OCI-M1 (cell line): ENCODE measurements at regions not wholly inside any gene's neighbourhood (a gene's known extent, or its start where the extent isn't known, plus 50 kb on each side); places are given as distances from the start of the nearest gene placed in this dataset.
A peak's percentile ranks its signal among the peaks of the same experiment; 100 is the strongest.
"Not testable (repeated sequence)": the region's sequence is repeated elsewhere in the genome, so short reads cannot be mapped to it uniquely, and the experiment has no call there.

ENCODE experiments used
- DNase-seq: peaks from one replicate; lab custom pipeline; 2025; lab: John Stamatoyannopoulos, UW

DNA sequence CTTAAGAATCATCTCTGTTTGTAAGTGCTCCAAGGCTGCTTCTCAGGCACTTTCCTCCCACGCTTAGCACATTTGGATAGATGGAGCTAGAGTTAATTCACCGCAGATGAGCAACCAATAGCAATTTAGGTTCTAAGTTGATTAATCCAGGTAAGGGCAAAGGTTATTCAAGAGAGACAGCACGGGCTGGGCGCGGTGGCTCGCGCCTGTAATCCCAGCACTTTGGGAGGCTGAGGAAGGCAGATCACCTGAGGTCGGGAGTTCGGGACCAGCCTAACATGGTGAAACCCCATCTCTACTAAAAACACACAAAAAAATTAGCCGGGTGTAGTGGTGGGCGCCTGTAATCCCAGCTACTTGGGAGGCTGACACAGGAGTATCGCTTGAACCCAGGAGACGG, 54.5 kb upstream of the UNC13C start:
- DNase-seq = not testable (repeated sequence)

DNA sequence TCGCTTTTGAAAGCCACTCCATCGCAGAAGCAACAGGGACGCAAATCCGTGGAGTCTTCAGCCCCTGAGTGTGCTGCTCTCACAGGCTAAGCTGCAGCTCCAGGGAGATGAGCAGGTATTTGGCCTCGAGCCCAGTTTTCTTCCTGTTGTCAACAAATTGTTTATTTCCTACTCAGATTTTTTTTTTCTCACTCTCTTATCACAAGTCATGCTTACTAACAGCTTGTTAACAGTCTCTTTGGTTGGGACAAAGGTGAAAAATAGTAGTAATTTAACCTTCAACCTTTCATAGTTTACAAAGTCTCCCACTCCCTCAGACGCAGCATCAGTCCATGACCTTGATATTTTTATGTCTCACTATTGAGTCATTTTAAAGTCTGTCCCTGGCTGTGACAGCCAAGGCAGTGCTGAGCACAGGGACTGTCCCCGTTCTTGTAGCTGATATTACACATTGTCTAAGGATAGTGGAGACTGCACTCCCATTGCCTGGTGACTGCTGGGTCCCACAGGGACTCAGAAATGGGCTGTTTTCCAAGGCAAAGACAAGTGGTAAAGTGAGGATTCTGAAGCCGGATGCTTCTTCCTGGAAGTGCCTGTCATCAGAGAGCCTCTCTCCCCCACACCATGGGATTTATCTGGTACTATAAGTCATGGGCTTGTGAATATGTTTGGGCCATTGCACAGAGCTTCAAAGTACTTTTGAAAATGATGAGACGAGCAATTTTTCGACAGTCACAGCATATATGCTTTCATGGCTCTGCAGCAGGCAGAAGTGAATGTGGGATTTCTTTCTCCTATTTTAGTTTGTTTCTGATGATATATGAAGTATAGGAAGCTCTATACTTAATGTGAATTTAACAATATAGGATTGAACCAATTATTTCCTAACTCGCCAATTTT, 59.8 kb upstream of the UNC13C start:
- DNase-seq = peak; percentile 28

DNA sequence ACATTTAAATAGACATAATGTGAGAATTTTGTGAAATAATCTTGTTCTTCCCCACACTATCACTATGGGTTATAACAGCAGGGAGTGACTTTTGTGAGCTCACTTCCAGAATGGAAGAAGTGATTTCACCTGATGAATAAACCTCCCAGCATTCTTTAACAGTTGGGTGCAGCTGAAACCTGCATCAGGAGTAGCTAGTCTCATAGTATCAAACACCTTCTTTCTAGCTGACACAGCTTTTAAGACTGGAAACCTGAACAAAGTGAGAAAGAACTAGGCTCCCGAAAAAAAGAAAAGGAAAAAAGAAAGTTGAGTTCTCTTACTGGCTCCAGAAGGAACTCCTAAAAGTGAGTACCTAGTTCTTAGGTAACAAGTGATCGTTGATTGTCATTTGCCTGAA, 61.1 kb upstream of the UNC13C start:
- peak; percentile 5 for DNase-seq

DNA sequence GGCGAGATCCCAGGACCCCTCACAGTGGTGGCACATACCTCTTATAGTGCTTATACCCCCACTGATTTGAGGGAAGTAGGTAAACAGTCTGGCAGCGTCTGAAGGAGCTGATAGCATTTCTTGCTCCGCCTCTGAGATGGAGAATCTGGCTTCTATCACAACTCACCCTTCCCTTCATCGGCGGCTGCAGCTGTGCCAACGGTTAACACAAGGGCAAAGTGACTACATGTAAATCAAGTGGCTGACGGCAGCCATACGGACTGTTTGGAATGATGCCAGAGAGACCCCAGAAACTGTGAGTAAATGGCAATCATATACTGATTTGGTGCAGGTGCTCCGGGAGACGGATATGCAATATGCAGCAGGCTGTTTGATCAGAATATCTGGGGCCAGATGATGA, 66.8 kb upstream of the UNC13C start:
- DNase-seq = no peak

GRCh38 chr15:53910852-53911251, 67.4 kb upstream of the UNC13C start:
- no peak for DNase-seq

GRCh38 chr15:53910236-53910849, 67.9 kb upstream of the UNC13C start:
- DNase-seq = no peak

DNA sequence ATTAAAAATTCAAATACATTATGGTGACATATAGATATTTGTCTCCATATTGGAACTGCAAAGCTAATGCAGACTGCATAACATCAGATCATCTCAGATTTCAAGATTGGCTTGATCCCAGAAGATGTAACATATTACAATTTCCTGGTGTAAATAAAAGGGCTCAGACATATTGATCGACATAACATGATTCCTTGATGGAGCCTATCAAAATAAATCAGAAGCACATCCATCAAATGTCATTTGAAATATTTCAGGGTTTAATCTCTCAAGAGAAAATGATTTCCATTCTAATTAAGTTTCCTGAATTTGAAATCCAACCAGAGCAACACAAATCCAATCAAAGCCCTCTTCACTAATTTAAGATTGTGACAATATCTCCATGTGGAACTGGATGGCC, 75.1 kb upstream of the UNC13C start:
- no peak for DNase-seq

- peak; percentile 17 for DNase-seq
These were observed 84.8 kb upstream of the UNC13C start for GRCh38 chr15:53893468-53893867.

GRCh38 chr15:53891862-53892261, 86.4 kb upstream of the UNC13C start:
- peak; percentile 38 for DNase-seq

GRCh38 chr15:53884441-53884840, 93.8 kb upstream of the UNC13C start:
- DNase-seq = no peak

DNA sequence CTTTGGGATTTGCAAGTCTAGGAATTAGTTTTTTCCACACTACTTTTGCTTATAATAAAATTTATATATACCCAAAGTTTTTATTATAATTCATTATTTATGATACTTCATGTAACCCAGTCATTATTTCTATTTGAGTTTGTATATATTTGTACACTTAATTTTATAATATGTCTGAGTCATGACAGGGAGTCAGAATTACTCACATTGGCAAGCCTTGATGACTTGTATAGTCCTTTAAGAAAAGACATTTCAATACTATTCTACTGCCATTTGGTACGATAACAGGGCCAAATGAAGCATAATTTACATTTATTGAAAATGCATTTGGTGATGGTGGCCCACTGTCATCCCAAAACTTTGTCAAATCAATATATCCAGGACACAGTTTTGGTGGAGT, 95.9 kb upstream of the UNC13C start:
- DNase-seq = no peak

DNA sequence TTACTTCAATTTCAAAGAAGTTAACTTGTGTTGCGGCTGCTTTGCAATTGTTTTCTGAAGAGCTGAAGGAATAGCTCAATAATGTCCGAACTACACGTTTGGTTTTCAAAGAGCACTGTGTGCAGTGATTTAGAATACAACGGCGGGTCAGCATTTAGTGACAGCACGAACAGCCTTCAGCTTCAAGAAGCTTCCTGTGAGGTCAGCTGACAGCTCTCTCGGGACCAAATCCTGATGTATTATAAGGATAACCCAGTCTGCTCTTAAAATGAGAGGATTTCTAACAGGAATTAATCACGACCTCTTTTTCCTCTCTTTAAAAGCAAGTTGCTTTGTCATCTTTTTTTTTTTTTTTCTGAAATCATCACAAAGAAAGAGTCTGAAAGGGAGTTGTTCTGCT, 97.9 kb upstream of the UNC13C start:
- DNase-seq = no peak

- DNase-seq = no peak
These were observed 102.5 kb upstream of the UNC13C start for GRCh38 chr15:53875711-53876110.

GRCh38 chr15:53875139-53875538, 103.1 kb upstream of the UNC13C start:
- DNase-seq = peak; percentile 24

DNA sequence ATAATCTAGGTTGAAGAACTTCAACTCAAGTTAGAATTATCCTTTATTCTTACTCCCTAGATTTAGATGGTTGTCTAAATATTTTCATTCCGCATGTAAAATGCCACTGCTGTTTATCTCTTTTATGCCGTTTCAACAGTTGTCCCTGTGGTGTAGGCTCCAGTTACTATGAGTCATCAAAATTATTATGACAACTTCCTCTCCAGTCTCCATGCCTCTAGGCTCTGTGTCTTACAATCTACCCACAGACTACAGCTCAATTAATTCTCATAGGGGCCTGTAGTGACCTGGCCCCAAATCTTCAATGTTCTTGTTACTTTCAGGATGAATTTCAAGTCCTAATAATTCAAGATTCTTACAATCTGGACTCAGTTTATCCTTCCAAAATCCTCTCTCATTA, 105.8 kb upstream of the UNC13C start:
- DNase-seq = peak; percentile 82

GRCh38 chr15:53869806-53870073, 108.5 kb upstream of the UNC13C start:
- DNase-seq = no peak

DNA sequence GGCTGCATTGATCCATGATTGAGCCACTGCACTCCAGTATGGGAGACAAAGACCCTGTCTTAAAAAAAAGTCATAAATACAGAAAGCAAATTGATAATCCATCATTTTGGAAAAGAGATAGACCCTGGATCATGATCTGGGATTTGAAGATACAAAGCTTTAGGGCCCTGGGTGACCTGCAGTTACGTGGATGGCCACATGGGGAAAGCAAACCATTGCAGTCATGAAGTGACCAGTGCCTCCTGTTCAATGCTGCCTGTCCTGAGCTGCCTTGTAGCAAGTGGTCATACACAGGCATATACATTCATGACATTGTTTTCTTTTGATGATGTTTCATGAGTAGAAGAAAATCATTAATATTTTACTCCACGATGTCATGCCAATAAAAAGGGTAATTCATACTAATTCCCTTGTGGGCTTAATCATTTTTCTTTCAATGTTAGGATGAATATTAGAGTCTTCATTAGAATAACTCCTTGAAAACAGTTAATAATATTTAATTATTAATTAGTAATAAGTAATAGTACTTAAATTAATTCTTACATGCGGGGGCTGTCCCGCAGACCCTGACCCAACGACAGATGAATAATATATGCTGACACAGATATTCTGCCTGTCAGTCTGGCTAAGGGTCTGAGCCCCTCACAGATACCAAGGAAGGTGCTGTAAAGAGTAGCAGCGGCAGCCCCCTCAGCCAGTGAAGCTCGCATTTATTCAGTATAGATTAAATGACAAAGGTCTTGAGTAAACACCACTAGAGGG, 109.0 kb upstream of the UNC13C start:
- peak; percentile 61 for DNase-seq

- DNase-seq = no peak
These were observed 102.9 kb upstream of the WDR72 start for GRCh38 chr15:53862386-53862785.

DNA sequence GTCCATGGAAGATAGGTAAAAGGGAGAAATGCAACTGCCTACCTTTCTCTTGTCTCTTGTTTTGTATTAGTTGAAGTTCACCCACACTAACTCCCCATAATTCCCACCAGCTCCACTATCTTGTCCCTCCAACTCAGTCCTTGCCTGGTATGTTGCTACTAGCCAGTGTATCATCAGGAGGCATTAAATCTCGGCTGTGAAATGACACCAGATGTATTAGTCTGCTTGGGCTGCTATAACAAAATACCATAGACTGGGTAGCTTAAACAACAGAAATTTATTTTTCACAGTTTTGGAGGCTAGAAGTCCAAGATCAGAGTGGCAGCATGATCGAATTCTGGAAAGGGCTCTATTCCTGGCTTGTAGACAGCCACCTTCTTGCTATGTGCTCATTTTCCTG, 102.3 kb upstream of the WDR72 start:
- DNase-seq = no peak

DNA sequence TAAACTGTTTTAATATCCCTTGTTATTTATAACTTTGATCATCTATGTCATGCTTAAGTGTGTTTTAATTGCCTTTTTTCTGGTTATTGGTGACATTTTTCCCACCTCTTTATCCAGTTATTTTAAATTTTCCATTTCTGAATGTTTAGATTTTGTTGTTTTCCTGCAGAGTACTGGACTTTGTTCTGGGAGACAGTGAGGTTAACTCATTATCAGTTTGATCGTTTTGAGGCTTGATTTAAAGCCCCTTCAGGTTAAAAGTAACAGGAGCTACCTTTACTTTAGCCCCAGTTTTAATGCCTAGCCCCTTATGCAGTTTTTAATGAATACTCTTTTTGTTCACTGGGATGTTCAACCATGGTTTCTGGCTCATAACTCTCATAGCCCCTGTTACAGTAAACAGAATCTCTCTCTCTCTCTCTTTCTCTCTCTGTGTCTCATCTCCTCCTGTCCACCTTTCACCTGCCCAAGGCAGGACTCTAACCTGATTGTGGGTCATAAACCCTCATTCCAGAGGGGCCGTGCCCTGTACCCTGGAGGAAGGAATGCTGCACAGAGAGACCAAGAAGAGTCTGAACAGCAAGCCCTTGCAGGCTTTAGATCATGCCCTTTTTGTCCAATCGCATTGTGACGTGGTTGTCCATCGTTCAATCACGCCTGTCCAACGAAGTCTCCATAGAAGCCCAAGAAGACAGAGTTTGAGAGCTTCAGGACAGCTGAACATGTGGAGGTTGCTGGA, 91.8 kb upstream of the WDR72 start:
- DNase-seq = no peak

- DNase-seq = no peak
These were observed 88.3 kb upstream of the WDR72 start for GRCh38 chr15:53847745-53848144.

GRCh38 chr15:53844634-53845033, 85.2 kb upstream of the WDR72 start:
- DNase-seq = no peak
